GM19328 (cell line): ENCODE measurements at regions not wholly inside any gene's neighbourhood (a gene's known extent, or its start where the extent isn't known, plus 50 kb on each side); places are given as distances from the start of the nearest gene placed in this dataset.

ENCODE experiments used
- ATAC-seq: cut with Tn5 transposase; IDR thresholded peaks from one replicate; pipeline ENCODE4 v1.9.1; 2021; ENCODE audit warnings: mild to moderate bottlenecking, moderate library complexity; ENCODE audit not compliant: unreplicated experiment

GRCh38 chr2:107285621-107286299 is 399.8 kb upstream of the ST6GAL2 start:
- ATAC-seq, result no peak

- no peak for ATAC-seq
Measured at GRCh38 chr2:107290041-107290440, 404.1 kb upstream of the ST6GAL2 start.

GRCh38 chr2:107303964-107304363 is 418.0 kb upstream of the ST6GAL2 start:
- no peak for ATAC-seq

- no peak for ATAC-seq
Measured at GRCh38 chr2:107305966-107306365, 420.0 kb upstream of the ST6GAL2 start.

GRCh38 chr2:107306881-107307280 is 420.9 kb upstream of the ST6GAL2 start:
- ATAC-seq, result no peak

GRCh38 chr2:107308835-107309234 is 422.9 kb upstream of the ST6GAL2 start:
- ATAC-seq, result no peak

- ATAC-seq, result no peak
Measured at GRCh38 chr2:107312240-107312639, 426.3 kb upstream of the ST6GAL2 start.

GRCh38 chr2:107313316-107313715 is 427.3 kb upstream of the ST6GAL2 start:
- no peak for ATAC-seq

- ATAC-seq, result no peak
Measured at GRCh38 chr2:107320881-107321280, 434.9 kb upstream of the ST6GAL2 start.

GRCh38 chr2:107322416-107322815 is 436.4 kb upstream of the ST6GAL2 start:
- ATAC-seq, result no peak

GRCh38 chr2:107323946-107324565 is 438.1 kb upstream of the ST6GAL2 start:
- ATAC-seq, result no peak

- ATAC-seq, result no peak
Measured at GRCh38 chr2:107325981-107326786, 440.2 kb upstream of the ST6GAL2 start.

GRCh38 chr2:107334306-107334705 is 448.3 kb upstream of the ST6GAL2 start:
- ATAC-seq, result no peak

GRCh38 chr2:107336526-107336925 is 450.6 kb upstream of the ST6GAL2 start:
- ATAC-seq, result no peak

GRCh38 chr2:107337209-107337898 is 451.4 kb upstream of the ST6GAL2 start:
- no peak for ATAC-seq

- ATAC-seq, result no peak
Measured at GRCh38 chr2:107338059-107338458, 452.1 kb upstream of the ST6GAL2 start.

- no peak for ATAC-seq
Measured at GRCh38 chr2:107338571-107338970, 452.6 kb upstream of the ST6GAL2 start.

- ATAC-seq, result no peak
Measured at GRCh38 chr2:107340955-107341354, 455.0 kb upstream of the ST6GAL2 start.

GRCh38 chr2:107349329-107349728 is 463.4 kb upstream of the ST6GAL2 start:
- ATAC-seq, result no peak

- no peak for ATAC-seq
Measured at GRCh38 chr2:107354175-107354574, 468.2 kb upstream of the ST6GAL2 start.

- no peak for ATAC-seq
Measured at GRCh38 chr2:107358362-107358761, 468.3 kb upstream of the RGPD4 start.
